22Rv1 (cell line): ENCODE measurements at regions not wholly inside any gene's neighbourhood (a gene's known extent, or its start where the extent isn't known, plus 50 kb on each side); places are given as distances from the start of the nearest gene placed in this dataset.

ENCODE experiments used
- CTCF ChIP-seq: fragments of 450-650 bp; IDR thresholded peaks from 2 replicates; pipeline ENCODE4 v1.5.1; 2017; ENCODE audit warnings: mild to moderate bottlenecking
- ZFX ChIP-seq: fragments of 450-650 bp; IDR thresholded peaks from 2 replicates; pipeline ENCODE4 v1.6.1; 2017; ENCODE audit warnings: antibody characterized with exemption, borderline replicate concordance

DNA sequence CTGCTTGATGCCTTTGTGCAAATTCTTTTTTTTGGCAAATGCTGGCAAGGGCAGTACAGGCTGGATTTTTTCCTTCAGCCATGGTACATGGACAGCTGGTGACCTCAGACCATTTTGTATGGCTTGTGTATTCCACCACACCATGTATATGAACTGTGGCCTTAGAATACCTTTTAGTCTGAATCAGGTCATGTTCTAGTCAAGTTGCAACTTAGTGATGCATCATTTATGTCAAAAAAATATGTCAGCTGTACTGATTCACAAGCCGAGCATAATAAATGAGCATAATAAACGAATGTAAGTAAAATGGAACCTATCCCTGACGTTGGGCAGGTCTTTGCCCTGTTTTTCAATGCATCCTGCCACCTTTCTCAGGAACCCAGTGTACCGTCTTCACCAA lies 219.7 kb upstream of the RUNX1 start:
- no peak for TF ChIP-seq CTCF
- TF ChIP-seq ZFX: no peak
